NCI-H446 (cell line): ENCODE measurements at regions not wholly inside any gene's neighbourhood (a gene's known extent, or its start where the extent isn't known, plus 50 kb on each side); places are given as distances from the start of the nearest gene placed in this dataset.
"Not testable (repeated sequence)": the region's sequence is repeated elsewhere in the genome, so short reads cannot be mapped to it uniquely, and the experiment has no call there.

Experiments
- DNase-seq, 2 experiments: peaks; one replicate each; lab custom pipeline; 2025; lab: John Stamatoyannopoulos, UW

DNA sequence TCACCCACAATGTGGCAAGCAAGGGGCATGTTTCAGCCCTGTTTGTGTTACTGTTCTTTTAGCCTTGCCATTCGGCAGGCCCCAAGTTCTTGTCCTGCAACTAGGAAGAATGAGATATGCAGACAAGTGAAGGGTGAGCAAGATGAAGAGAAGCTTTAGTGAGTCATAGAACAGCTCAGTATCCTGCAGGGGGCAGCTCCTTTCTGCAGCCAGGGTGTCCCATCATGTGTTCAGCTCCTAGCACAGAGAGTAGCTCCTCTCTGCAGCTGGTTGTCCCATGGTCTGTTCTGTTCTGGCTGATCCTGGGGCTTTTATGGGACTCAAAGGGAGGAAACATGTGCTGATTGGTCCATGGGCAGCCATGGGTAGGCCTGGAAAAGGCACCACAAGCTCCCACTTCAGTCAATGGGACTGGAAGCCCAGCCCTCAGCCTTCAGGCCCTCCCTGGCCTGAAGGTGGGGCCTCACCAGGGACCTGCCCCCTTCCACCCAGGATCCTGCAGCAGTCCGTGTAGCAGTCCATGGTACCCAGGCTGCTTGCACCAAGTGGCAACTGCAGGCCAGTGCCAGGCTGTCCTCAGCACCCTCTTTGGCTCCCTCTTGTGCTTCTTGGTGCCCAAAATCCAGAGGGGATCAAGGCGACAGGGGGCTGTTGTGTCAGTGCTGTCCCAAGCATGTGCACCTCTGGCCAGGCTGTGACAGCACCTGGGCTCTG, 326.4 kb downstream of the NR4A2 start:
- DNase-seq: no peak

DNA sequence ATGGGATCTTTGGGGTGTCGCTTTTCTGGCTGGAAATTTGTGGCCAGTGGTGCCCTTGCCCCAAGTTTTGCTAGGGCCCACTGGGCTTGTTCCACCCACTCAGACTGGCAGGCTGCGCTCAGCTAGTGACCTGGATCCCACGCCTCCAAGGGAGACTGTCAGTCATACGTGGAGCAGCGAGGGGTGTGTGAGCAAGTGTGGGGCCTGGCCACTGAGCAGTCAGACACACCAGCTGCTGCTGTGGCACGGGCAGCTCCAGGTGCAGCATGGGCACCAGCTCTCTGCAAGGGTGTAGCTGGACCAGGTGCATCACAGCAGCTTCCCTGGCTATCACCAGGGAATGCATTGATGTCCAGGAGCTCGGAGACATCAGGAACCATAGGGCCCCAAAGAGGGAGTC, 327.0 kb downstream of the NR4A2 start:
- DNase-seq: no peak

DNA sequence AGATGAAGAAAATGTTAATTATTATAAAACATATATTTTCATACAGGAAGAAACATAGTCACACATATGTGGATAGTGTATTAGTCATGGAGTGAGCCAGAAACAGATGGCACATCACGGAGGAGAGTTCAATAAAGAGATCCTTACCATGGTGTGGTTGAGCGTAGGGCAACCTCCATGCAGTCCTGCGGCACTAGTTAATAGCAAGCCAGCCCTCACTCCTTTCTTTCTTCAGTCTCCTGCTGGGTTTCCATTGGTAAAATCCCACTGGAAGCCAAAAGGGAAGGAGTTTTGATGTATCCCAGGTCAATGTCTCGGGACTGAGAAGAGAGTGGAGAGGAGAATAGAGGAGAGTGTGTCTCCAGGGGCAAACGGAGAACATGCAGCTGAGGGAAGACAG, 328.1 kb downstream of the NR4A2 start:
- DNase-seq: no peak

DNA sequence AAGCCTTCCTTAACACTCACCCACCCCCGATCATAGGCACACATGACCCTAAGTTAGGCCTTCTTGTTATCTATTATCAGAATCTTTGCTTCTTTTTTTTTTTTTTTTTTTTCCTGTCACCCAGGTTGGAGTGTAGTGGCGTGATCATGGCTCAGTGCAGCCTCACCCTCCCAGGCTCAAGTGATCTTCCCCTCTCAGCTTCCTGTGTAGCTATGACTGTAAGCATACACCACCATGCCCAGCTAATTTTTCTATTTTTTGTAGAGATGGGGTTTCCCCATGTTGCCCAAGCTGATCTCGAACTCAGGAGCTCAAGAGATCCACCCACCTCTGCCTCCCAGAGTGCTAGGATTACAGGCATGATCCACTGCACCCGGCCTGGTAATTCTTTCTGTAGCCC, 328.7 kb downstream of the NR4A2 start:
- DNase-seq: no peak

DNA sequence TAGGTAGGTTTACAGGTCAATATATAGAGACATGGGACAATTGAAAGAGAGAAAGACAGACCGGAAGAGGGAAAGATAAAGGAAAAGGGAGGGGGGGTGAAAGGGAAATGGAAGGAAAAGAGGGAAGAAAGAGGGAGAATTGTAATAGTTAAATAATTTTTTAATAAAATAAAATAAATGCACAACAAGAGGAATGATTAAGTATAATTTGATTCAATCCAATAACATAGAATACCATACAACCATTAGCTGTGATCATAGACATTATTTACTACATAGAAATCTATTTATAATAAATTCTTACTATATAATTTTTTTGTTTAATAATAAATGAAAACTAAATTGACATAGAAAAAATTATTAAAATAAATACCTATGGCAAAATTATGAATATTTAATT, 330.7 kb downstream of the NR4A2 start:
- DNase-seq: no peak

DNA sequence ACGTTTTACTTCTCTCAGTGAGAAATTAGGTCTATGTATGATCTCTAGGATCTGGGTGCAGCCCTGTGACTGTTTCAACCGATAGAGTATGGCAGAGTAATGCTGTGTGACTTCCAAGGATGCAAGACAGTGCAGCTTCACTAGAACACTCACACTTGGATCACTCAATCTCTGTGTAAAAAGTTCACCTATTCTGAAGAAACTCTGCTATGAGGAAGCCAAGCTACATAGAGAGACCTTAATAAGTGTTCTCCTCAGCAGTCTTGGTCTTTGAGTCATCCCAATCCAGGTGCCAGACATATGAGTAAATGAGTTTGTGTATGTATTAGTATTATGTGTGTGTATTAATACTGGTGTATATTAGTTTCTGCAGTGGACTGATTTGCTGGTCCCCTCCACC, 335.0 kb downstream of the NR4A2 start:
- no peak for DNase-seq

DNA sequence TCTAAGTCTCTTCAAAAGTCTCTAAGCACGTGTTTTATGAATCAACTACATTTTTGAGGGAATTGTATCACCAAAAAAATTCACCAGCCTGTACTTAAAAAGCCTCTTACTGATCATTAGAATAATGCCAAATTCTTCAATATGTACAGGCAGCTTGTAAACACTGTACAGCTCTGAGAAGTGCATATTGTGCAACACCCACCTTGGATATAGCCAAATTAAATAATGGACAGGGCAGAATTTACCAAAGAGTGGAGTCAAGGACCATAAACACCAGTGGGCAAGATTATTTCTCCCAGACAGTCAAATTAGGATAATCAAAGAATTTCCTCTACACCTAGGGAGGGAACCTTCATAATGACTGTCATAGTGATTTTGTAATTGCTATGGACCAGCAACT, 338.2 kb downstream of the NR4A2 start:
- DNase-seq: no peak

DNA sequence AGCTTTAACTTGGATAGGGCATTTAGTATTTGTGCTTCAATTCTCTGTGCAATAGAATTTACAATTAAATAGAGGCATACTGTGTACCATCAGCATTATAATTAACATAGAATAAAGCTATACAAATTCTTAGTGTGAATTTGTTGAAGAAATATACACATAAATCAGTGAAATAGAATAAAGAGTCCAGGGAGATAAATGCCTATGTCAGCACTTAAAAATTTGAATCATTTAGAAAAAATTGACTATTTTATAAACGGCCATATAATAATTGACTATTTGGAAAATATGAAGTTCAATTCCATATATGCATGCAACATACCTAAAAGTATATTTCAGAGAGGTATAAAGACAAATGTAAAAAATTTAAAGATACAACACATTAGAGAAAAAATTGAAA, 348.7 kb downstream of the NR4A2 start:
- DNase-seq: no peak

DNA sequence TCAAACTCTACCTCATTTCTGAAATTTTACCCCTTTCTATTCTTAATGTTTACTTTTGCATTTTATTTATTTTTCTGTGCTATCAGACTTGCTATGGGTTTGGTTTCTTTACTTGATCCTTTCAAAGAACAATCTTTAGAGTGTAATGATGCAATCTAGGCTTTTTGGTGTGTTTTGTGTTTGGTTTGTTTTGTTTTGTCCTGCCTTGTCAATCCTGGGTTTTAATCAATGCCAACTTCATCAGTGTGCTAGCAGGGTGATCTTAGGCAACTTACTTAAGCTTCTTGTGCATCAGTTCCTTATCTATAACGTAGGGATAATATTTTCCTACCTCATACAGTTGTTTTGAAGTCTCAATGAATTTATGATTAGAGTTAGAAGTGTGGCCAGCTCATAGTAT, 350.4 kb downstream of the NR4A2 start:
- DNase-seq: no peak

DNA sequence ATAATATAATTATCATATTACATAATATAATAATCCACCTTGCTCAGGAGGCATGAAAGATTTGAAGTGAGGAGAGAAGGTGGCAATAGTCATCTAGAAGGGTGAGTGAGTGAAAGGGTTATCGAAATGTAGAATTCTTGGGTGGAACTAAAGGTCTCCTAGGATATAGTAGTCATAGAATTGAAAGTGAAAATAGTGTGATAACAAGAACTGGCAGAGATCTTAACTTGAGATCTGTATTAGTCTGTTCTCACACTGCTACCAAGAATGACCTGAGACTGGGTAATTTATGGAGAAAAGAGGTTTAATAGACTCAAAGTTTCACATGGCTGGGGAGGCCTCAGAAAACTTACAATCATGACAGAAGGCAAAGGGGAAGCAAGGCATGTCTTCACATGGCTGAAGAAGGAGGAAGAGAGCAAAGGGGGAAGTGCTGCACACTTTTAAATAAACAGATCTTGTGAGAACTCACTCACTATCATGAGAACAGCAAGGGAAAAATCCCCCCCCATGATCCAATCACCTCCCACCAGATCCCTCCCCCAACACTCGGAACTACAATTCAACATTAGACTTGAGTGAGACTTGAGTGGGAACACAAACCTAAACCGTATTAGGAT, 351.5 kb downstream of the NR4A2 start:
- DNase-seq: no peak

DNA sequence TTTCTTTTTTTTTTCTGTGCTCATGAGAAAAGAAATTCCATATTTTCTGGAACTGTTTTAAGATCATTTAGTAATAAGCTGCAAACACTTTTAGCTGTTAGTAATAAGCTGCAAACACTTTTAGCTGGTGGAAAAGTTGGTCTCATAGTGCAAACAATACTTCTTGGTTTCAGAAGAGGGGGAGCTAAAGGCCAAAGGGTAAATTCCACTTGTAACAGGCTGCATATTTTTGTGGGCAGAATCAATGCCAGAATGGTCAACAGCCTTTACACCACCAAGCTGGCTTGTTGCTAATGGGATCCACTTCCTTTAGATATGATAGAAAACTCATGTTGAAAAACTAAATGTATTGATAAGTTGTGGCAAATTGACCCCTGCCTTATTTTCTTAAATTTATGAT, 356.8 kb downstream of the NR4A2 start:
- DNase-seq: no peak

DNA sequence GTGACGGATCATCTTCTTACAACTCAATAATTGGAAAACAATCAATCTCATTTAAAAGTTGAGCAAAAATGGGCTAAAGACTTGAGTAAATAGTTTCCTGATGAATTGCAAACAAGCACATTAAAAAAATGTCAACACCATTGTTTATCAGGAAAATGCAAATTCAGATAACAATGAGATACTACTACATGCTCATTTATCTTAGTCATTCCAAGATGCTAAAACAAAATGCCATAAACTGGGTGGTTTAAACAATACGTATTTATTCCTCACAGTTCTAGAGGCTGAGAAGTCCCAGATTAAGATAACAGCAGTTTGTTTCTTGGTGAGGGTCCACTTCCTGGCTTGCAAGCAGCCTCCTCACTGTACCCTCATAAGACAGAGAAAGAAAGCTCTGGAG, 359.6 kb downstream of the NR4A2 start:
- DNase-seq: no peak

DNA sequence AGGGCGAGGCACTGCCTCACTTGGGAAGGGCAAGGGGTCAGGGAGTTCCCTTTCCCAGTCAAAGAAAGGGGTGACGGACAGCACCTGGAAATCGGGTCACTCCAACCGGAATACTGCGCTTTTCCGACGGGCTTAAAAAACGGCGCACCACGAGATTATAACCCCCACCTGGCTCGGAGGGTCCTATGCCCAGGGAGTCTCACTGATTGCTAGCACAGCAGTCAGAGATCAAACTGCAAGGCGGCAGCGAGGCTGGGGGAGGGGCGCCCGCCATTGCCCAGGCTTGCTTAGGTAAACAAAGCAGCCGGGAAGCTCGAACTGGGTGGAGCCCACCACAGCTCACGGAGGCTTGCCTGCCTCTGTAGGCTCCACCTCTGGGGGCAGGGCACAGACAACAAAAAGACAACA, 366.5 kb downstream of the NR4A2 start:
- not testable (repeated sequence) for DNase-seq

DNA sequence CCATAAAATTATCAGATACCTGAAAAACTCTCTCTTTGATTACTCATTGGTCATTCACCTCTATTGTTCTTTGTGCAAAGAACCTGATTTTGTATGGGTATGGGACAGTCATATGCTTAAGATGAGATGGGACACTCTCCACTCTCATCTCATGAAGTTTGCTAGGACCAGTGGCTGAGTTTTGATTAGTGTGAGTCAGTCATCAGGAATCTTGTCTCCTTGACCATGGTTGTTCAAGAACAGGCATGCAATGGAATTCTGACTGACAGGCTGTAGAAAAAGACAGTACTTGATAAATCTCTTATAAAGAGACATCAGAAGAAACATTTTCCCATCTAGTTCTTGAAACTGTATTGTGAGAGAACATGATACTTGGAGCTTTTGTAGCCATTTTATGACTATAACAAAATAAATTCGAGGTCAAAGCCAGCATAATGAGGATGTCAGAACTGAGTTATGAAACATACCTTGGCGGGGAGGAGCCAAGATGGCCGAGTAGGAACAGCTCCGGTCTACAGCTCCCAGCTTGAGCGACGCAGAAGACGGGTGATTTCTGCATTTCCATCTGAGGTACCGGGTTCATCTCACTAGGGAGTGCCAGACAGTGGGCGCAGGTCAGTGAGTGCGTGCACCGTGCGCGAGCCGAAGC, 367.0 kb downstream of the NR4A2 start:
- DNase-seq: no peak

DNA sequence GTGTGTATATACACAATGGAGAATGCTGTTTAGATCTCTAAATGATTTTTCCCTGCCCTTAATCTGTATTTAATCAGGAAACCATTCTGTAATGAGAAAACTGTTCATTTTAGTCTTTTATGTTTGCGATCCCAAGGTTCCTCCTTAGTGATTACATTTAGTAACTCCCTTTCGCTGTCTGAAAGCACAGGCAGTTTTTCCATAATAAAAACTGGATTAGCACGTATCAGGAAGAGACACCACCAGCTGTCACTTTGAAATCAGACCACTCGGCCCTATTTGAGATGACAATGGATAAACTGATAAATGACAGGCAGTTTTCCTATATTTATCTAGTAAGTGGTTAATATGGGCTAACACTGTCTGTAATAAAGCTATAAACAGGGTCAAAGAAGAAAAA, 370.9 kb downstream of the NR4A2 start:
- DNase-seq: no peak

DNA sequence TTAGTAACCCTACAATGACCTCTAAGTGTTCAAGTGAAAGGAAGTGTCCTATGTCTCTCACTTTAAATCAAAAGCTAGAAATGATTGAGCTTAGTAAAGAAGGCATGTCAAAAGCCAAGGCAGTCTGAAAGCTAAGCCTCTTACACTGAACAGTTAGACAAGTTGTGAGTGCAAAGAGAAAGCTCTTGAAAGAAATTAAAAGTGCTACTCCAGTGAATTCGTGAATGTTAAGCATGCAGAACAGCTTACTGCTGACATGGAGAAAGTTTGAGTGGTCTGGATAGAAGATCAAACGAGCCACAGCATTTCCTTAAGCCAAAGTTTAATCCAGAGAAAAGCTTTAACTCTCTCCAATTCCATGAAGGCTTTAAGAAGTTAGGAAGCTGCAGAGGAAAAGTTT, 373.7 kb downstream of the NR4A2 start:
- no peak for DNase-seq

DNA sequence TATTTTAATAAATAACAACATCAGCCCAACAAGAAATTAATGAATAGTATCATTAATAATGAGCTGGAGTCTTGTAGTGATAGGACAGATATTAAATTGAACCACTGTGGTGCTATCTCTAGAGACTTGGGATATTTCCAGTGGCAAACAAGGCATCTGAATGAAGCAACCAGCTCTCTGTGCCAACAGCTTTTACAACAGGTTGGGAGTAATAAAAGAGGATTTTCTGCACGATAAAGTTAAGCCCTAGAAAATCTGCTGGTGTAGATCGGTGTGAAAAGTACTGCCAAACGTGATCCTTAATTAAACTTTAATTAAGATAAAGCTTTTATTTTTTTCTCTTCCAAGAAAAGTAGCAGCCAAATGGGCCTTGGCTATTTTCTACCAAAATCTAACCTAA, 385.5 kb downstream of the NR4A2 start:
- peak in 1 of 2 experiments; percentile 30 for DNase-seq

DNA sequence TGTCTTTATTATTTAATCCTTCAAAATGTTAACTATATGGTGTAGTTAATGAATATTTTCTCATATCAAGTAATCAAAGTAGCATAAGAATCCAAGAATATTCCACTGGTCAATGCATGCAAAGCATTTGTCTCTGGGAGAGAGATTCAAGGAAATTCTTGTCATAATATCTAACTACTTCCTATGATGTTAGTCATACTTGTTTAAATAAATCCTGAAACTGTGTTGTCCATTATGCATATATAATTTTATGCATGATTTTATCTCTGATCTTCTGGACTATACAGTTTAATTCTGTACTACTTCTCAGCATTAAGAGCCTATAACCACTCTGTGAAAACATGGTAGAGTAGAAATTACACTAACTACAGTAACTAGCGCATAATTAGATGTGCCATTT, 388.3 kb downstream of the NR4A2 start:
- DNase-seq: no peak

DNA sequence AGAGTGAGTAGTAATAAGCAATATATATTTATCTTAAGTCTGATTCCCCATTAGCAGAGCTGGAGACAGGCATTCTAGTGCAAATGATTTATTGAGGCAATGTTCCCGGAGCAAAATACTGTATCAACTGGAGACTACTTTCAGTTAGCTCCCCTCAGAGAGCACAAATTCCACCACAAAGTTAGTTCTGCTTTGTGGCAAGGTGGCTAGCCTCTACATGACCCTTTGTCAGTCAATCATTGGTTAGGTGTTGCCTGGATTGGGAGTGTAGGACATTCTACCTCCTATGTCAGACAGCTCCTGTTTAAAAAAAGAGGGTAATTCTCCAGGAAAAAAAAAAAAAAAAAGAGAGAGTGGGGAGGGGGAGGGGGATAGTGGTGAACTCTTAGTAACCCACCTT, 402.2 kb downstream of the NR4A2 start:
- no peak for DNase-seq

DNA sequence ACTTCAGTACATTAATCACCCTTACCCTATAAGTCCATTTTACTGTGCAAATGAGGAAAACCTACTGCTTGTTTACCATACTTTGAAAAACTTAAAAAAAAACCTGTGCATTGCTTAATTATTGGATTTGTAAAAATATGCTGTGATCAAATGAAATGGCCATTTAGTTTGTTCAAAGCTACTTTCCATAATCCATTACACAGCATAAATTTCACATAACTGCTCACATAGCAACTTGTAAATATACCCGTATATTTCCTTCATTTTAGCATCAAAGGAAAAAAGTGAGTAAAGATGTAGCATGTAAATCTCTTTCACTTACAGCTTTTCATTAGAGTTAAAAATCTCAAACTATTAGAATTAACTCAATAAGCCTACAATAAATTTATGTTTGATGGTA, 415.1 kb downstream of the NR4A2 start:
- no peak for DNase-seq

DNA sequence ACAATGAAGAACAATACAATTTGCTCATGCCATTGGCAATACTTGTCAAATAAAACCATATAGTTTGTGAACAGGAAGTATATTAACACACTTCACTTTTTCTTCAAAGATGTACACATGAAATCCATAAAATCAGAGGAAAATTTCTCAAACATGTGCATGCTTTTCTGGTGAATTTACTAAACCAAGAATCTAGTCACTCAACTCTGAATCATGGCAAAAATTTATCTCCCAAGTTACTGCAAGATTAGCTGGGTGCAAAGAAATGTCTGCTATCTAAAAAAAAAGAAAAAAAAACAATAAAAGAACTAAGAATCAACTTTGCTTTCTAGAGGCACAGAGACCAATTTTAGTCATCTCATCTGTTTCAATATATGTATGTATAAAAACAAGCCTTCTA, 419.2 kb downstream of the NR4A2 start:
- DNase-seq: no peak

DNA sequence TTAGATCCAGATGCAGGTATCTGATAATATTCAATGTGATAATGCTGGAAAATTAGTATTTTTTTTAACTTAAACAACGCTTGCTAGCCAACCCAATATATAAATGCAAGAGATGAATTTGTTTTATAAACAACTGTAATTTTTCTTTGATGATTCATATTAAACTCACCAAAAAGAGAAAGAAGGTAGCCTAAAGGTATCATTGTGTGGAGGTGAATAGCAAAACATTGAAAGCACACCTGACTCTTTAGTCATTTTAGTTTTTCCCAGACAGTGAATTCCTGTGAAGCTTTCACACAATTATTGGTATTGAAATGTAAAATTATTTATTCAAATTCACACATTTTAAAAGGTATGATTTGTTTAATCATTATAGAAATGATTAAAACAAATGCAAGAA, 424.0 kb downstream of the NR4A2 start:
- no peak for DNase-seq

DNA sequence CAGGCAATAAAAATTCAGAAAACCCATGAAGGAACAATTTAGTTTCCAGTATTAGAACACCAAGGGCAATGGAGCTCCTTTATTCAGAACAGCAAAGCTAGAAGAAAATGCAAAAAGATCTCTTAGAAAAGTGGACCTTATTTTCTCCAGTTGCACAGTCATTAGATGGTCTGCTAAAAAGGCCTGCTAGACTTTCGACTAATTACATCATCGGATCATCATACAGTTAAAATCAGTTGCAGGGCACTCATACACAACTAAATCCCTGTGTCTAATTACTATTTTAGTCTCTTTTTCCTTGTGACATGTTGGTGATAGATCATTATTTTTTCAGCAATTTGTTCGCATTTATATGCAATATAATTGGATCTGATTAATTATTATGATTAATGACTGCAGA, 425.3 kb downstream of the NR4A2 start:
- DNase-seq: no peak

DNA sequence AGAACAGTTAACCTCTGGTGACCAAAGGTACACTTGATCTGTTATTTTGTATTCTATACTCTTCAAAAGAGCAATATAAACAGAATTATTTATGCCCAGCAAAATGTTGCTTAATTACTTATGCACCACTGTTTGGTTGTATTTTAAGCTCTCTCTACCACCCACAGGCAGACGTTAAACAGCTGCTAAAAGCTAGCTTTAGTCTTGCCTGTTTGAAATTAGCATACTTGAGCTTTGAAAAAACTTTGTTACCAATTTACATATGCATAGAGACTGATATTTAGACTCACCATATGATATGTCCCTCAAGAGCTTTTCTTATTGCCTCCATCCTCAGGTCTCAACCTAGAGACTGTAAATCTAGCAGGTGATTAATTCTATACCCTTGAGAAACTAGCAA, 426.9 kb downstream of the NR4A2 start:
- DNase-seq: no peak
